C4-2B (cell line): ENCODE measurements at regions not wholly inside any gene's neighbourhood (a gene's known extent, or its start where the extent isn't known, plus 50 kb on each side); places are given as distances from the start of the nearest gene placed in this dataset.

ENCODE experiments used
- H3K27ac ChIP-seq: fragments of 450-650 bp; 2 replicates; pipeline ENCODE4 v1.5.1; 2017
- ZFX ChIP-seq: fragments of 450-650 bp; IDR thresholded peaks from 2 replicates; pipeline ENCODE4 v1.6.1; 2017
- TF ChIP-seq, protein P1 (sequence below): fragments of 450-650 bp; conservative IDR thresholded peaks from 2 replicates; pipeline ENCODE4 v1.5.1; 2017; ENCODE audit warnings: mild to moderate bottlenecking

DNA sequence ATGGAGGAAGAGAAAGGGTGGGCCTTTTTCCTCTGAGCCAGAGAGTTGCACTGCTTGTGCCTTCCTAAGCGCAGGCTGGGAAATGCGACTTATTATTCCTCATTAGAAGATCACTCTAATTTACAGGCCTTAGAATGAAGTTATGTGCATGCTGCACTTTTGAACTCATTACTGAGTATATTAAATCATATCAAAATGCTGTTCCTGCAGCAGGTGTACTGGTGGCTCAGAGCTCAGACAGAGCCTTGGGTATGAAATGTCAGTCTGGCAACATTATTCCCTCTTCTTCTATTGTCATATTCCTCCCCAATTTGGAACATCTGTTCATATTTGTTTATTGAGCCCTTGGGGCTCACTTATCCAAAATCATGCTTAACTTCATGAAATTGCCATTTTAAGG is 85.5 kb downstream of the ADCYAP1 start:
- H3K27ac ChIP-seq: no peak overlapping the region
- TF ChIP-seq, protein P1, sequence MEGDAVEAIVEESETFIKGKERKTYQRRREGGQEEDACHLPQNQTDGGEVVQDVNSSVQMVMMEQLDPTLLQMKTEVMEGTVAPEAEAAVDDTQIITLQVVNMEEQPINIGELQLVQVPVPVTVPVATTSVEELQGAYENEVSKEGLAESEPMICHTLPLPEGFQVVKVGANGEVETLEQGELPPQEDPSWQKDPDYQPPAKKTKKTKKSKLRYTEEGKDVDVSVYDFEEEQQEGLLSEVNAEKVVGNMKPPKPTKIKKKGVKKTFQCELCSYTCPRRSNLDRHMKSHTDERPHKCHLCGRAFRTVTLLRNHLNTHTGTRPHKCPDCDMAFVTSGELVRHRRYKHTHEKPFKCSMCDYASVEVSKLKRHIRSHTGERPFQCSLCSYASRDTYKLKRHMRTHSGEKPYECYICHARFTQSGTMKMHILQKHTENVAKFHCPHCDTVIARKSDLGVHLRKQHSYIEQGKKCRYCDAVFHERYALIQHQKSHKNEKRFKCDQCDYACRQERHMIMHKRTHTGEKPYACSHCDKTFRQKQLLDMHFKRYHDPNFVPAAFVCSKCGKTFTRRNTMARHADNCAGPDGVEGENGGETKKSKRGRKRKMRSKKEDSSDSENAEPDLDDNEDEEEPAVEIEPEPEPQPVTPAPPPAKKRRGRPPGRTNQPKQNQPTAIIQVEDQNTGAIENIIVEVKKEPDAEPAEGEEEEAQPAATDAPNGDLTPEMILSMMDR: no peak
- no peak for TF ChIP-seq ZFX

GRCh38 chr18:991441-991840 is 86.8 kb downstream of the ADCYAP1 start:
- TF ChIP-seq, protein P1: no peak
- no peak for TF ChIP-seq ZFX
- H3K27ac ChIP-seq: no peak overlapping the region

- H3K27ac ChIP-seq: no peak overlapping the region
- TF ChIP-seq, protein P1: no peak
- TF ChIP-seq ZFX: no peak
These were observed 88.9 kb downstream of the ADCYAP1 start for GRCh38 chr18:993560-993959.

DNA sequence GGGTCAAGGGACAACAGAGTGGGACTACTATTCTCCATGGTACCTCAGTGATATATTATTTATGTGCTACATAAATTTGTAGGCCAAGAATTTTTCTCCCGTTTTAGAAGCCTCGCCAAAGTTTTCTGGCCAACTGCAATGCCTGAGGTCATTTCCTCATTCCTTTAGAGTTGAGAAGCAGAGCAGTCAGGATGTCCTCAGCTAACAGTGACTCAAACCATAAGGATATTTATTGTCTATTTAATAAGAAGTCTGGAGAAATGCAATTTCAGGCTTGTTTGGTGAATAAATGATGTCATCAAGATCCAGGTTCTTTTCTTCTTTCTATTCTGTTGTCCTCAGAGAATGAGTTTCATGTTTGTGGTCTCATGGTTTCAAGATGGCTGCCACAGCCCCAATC is 91.0 kb downstream of the ADCYAP1 start:
- no peak overlapping the region for H3K27ac ChIP-seq
- TF ChIP-seq ZFX: no peak
- TF ChIP-seq, protein P1: no peak

- no peak for TF ChIP-seq ZFX
- TF ChIP-seq, protein P1: no peak
- H3K27ac ChIP-seq: no peak overlapping the region
These were observed 92.8 kb downstream of the ADCYAP1 start for GRCh38 chr18:997499-997898.

DNA sequence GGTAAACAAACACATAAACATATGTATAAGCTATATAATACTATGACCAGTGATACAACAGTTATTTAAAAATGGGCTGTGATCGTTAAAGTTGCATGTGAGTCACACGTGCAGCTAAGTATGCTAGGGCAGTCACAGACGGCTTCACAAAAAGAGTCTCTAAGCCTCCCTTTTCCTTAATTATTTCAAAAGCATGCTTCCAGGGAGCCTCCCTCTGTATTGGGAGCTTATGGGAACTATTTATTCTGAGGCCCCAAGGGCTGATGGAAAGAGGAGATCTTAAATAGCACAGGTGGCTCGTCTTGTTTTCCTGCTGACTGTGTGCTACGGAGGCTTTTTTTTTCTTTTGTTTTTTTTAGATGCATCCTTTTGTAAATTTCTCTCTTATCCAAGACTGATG is 94.3 kb downstream of the ADCYAP1 start:
- no peak for TF ChIP-seq ZFX
- TF ChIP-seq, protein P1: no peak

DNA sequence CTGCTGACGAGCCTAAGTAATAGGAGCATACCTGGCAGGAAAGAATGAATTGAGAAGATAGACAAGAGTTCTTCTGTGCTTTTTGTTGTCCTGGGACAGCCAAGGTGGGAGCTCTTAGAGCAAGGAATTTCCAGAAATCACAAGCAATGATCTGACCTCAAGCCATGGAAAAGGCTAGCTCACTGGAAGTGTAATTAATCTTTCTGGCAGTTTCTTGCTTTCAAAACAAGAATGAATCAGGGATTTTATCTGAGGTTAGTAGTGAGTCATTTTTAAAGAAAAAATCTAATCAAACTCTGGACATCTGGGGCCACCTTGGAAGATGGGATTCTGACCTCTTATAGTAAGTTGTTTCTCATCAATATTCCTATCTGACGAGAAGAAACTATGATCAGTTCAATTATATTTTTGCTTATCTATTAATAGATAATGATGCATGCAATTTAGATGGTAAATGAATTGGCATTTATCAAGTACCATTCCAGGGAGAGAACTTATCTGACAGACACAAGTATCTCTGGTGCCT is 98.0 kb downstream of the ADCYAP1 start:
- TF ChIP-seq, protein P1: no peak
- TF ChIP-seq ZFX: no peak
- H3K27ac ChIP-seq: no peak overlapping the region

More for the DNA sequence above, 94.3 kb downstream of the ADCYAP1 start:
- no peak overlapping the region for H3K27ac ChIP-seq
